Lung (tissue), 11 donors: ENCODE measurements at regions not wholly inside any gene's neighbourhood (a gene's known extent, or its start where the extent isn't known, plus 50 kb on each side); places are given as distances from the start of the nearest gene placed in this dataset.

Experiments used
- ATAC-seq: fragments of 200-7000 bp; cut with Tn5 transposase; one replicate; pipeline ENCODE4 v1.9.1; 2020; ENCODE audit warnings: moderate number of reproducible peaks; ENCODE audit not compliant: insufficient read depth, low FRiP score
- DNase-seq, 3 donors: peaks; one replicate each; pipeline ENCODE4 v3.0.0-alpha.2; 2013 to 2017
- H3K27ac ChIP-seq, 2 donors: one replicate each; pipeline ENCODE4 v1.5.1; 2013; ENCODE audit warnings: mild to moderate bottlenecking in 2 of 2, moderate library complexity in 2 of 2, control low read depth in 1 of 2, inconsistent platforms in 1 of 2, low read depth in 1 of 2, low read length in 1 of 2
- H3K27me3 ChIP-seq, 3 donors: one replicate each; pipeline ENCODE4 v1.5.1; 2013; ENCODE audit warnings: low read length in 2 of 3; ENCODE audit not compliant: control insufficient read depth in 3 of 3, insufficient read depth in 3 of 3
- H3K36me3 ChIP-seq, 4 donors: one replicate each; pipeline ENCODE4 v1.5.1; 2013; ENCODE audit warnings: low read length in 4 of 4, mild to moderate bottlenecking in 1 of 4, moderate library complexity in 1 of 4; ENCODE audit not compliant: control insufficient read depth in 4 of 4, insufficient read depth in 4 of 4
- H3K4me1 ChIP-seq, 5 donors: one replicate each; pipeline ENCODE4 v1.5.1; 2013; ENCODE audit warnings: low read length in 5 of 5, mild to moderate bottlenecking in 2 of 5, moderate library complexity in 1 of 5; ENCODE audit not compliant: control insufficient read depth in 5 of 5, insufficient read depth in 5 of 5
- H3K4me3 ChIP-seq: one replicate; pipeline ENCODE4 v1.5.1; 2013; ENCODE audit warnings: mild to moderate bottlenecking, control low read depth, moderate library complexity
- H3K9ac ChIP-seq, 2 donors: one replicate each; pipeline ENCODE4 v1.5.1; 2013; ENCODE audit warnings: low read length in 2 of 2, control low read depth in 1 of 2; ENCODE audit not compliant: insufficient read depth in 1 of 2
- H3K9me3 ChIP-seq, 4 donors: one replicate each; pipeline ENCODE4 v1.5.1; 2013; ENCODE audit warnings: low read length in 3 of 4, mild to moderate bottlenecking in 1 of 4, moderate library complexity in 1 of 4; ENCODE audit not compliant: control insufficient read depth in 4 of 4, insufficient read depth in 3 of 4
- CTCF ChIP-seq: IDR thresholded peaks from 2 replicates; pipeline ENCODE4 v1.5.1; 2012; ENCODE audit warnings: mild to moderate bottlenecking; ENCODE audit errors: control extremely low read depth, extremely low read depth
- WGBS, 2 donors: extraction: QIAGEN DNeasy Blood & Tissue Kit; methylation state at CpG; one replicate each; pipeline ENCODE4 v1.1.7; 2013; 5-methylcytosine and 5-hydroxymethylcytosine counted together
- donor health status: control.
- donor health status: control.
- donor health status: Bipolar disorder and iron deficiency.
- donor health status: healthy.
- donor health status: DM: yes; HTN: yes; CAD: no.

GRCh38 chr6:134813146-134813545 lies 136.8 kb downstream of the ALDH8A1 start:
- Histone ChIP-seq H3K4me3 (no peak overlapping the region), H3K27me3 (no peaks in the 10 kb centered on the region), H3K4me1 (no peaks in the 10 kb centered on the region), H3K9me3 (no peaks in the 10 kb centered on the region), H3K36me3 (no peaks in the 10 kb centered on the region), H3K9ac (no peak overlapping the region), H3K27ac (no peak overlapping the region)
- DNase-seq (no peak), ATAC-seq (no peak)
- TF ChIP-seq CTCF = no peak
- WGBS, 2 donors = 97 to 98% methylated on average over 2 of the region's 2 CpGs

GRCh38 chr6:134810402-134810801 lies 139.5 kb downstream of the ALDH8A1 start:
- H3K27me3 ChIP-seq = no peaks in the 10 kb centered on the region
- DNase-seq (no peak), ATAC-seq (no peak)
- H3K9ac ChIP-seq = no peak overlapping the region
- no peaks in the 10 kb centered on the region for H3K4me1 ChIP-seq
- no peaks in the 10 kb centered on the region for H3K36me3 ChIP-seq
- no peak overlapping the region for H3K27ac ChIP-seq
- H3K4me3 ChIP-seq = no peak overlapping the region
- WGBS, 2 donors = 98 to 99% methylated on average over 2 of the region's 2 CpGs
- no peak for TF ChIP-seq CTCF
- H3K9me3 ChIP-seq = no peaks in the 10 kb centered on the region

- no peak for DNase-seq
- Histone ChIP-seq H3K36me3 (no peaks in the 10 kb centered on the region), H3K4me1 (no peaks in the 10 kb centered on the region), H3K27ac (no peak overlapping the region), H3K4me3 (no peak overlapping the region), H3K9me3 (no peaks in the 10 kb centered on the region), H3K27me3 (no peaks in the 10 kb centered on the region), H3K9ac (no peak overlapping the region)
- ATAC-seq = no peak
- TF ChIP-seq CTCF = no peak
- WGBS, 2 donors = 82 to 89% methylated on average over 4 of the region's 4 CpGs
Measured at GRCh38 chr6:134809130-134809529, 140.8 kb downstream of the ALDH8A1 start.

GRCh38 chr6:134806180-134806798 lies 143.6 kb downstream of the ALDH8A1 start:
- no peak for ATAC-seq
- H3K9ac ChIP-seq = no peak overlapping the region
- no peaks in the 10 kb centered on the region for H3K27me3 ChIP-seq
- 82 to 88% methylated on average over 5 of the region's 5 CpGs for WGBS, 2 donors
- DNase-seq = no peak
- no peak overlapping the region for H3K27ac ChIP-seq
- no peak for TF ChIP-seq CTCF
- no peak overlapping the region for H3K4me3 ChIP-seq
- H3K4me1 ChIP-seq = no peaks in the 10 kb centered on the region
- H3K36me3 ChIP-seq = no peaks in the 10 kb centered on the region
- H3K9me3 ChIP-seq = no peaks in the 10 kb centered on the region
